ENCODE measurements at regions not wholly inside any gene's neighbourhood (a gene's known extent, or its start where the extent isn't known, plus 50 kb on each side); places are given as distances from the start of the nearest gene placed in this dataset.

- no peak for DNase-seq
Observed at GRCh38 chr5:3891113-3891512, 295.5 kb downstream of the IRX1 start.

- DNase-seq, result no peak
Observed at GRCh38 chr5:3893527-3893926, 297.9 kb downstream of the IRX1 start.

- DNase-seq, result no peak
Observed at GRCh38 chr5:3893975-3894374, 298.3 kb downstream of the IRX1 start.

GRCh38 chr5:3896098-3896497 lies 300.5 kb downstream of the IRX1 start:
- DNase-seq, result no peak

GRCh38 chr5:3899093-3899492 lies 303.5 kb downstream of the IRX1 start:
- no peak for DNase-seq

GRCh38 chr5:3904584-3904983 lies 309.0 kb downstream of the IRX1 start:
- DNase-seq, result no peak

GRCh38 chr5:3905031-3905430 lies 309.4 kb downstream of the IRX1 start:
- no peak for DNase-seq

GRCh38 chr5:3905521-3905920 lies 309.9 kb downstream of the IRX1 start:
- no peak for DNase-seq

GRCh38 chr5:3911111-3911510 lies 315.5 kb downstream of the IRX1 start:
- DNase-seq, result no peak

GRCh38 chr5:3911773-3912172 lies 316.1 kb downstream of the IRX1 start:
- no peak for DNase-seq

GRCh38 chr5:3912790-3913189 lies 317.2 kb downstream of the IRX1 start:
- DNase-seq, result no peak

- DNase-seq, result no peak
Observed at GRCh38 chr5:3913279-3913678, 317.6 kb downstream of the IRX1 start.

- no peak for DNase-seq
Observed at GRCh38 chr5:3925022-3925421, 329.4 kb downstream of the IRX1 start.

- no peak for DNase-seq
Observed at GRCh38 chr5:3925935-3926334, 330.3 kb downstream of the IRX1 start.

GRCh38 chr5:3929799-3930198 lies 334.2 kb downstream of the IRX1 start:
- DNase-seq, result no peak

GRCh38 chr5:3931976-3932375 lies 336.3 kb downstream of the IRX1 start:
- DNase-seq, result no peak

- DNase-seq, result no peak
Observed at GRCh38 chr5:3933536-3933935, 337.9 kb downstream of the IRX1 start.

- DNase-seq, result no peak
Observed at GRCh38 chr5:3933966-3934365, 338.3 kb downstream of the IRX1 start.

- no peak for DNase-seq
Observed at GRCh38 chr5:3943859-3944258, 348.2 kb downstream of the IRX1 start.

GRCh38 chr5:3944930-3945329 lies 349.3 kb downstream of the IRX1 start:
- no peak for DNase-seq

GRCh38 chr5:3948838-3949237 lies 353.2 kb downstream of the IRX1 start:
- no peak for DNase-seq

- DNase-seq, result no peak
Observed at GRCh38 chr5:3954199-3954598, 358.6 kb downstream of the IRX1 start.

- no peak for DNase-seq
Observed at GRCh38 chr5:3954633-3955032, 359.0 kb downstream of the IRX1 start.

GRCh38 chr5:3957658-3958057 lies 362.0 kb downstream of the IRX1 start:
- DNase-seq, result no peak

- DNase-seq, result no peak
Observed at GRCh38 chr5:3958389-3958788, 362.8 kb downstream of the IRX1 start.

- no peak for DNase-seq
Observed at GRCh38 chr5:3962113-3962512, 366.5 kb downstream of the IRX1 start.
